Motor neuron (in vitro differentiated cells): ENCODE measurements at regions not wholly inside any gene's neighbourhood (a gene's known extent, or its start where the extent isn't known, plus 50 kb on each side); places are given as distances from the start of the nearest gene placed in this dataset.
A peak's percentile ranks its signal among the peaks of the same experiment; 100 is the strongest.

Experiments used
- ATAC-seq, 8 experiments: fragments of 200-7000 bp; cut with Tn5 transposase; replicated peaks in 6 of 8; 2 replicates each; pipeline ENCODE4 v1.8.0; 2021; ENCODE audit warnings: mild to moderate bottlenecking in 8 of 8, moderate library complexity in 8 of 8
- H3K27ac ChIP-seq, 2 donors: fragments of 250-450 bp; sonication (Bioruptor Pico); 2 replicates each; pipeline ENCODE4 v1.9.0; 2021; ENCODE audit warnings: antibody characterized with exemption in 2 of 2, mild to moderate bottlenecking in 2 of 2, moderate library complexity in 1 of 2
- H3K4me1 ChIP-seq, 2 donors: fragments of 250-450 bp; sonication (Bioruptor Pico); replicated peaks in 1 of 2; 2 replicates each; pipeline ENCODE4 v1.6.1; 2021; ENCODE audit warnings: antibody characterized with exemption in 2 of 2, mild to moderate bottlenecking in 2 of 2, moderate library complexity in 1 of 2
- H3K4me3 ChIP-seq, 5 donors: fragments of 250-450 bp; sonication (Bioruptor Pico); 2 replicates each; pipeline ENCODE4 v1.9.0; 2021; ENCODE audit warnings: antibody characterized with exemption in 5 of 5, mild to moderate bottlenecking in 5 of 5, moderate library complexity in 4 of 5
- WGBS, 10 experiments: fragments of 450-650 bp; shearing (Covaris generic); methylation state at CpG; one replicate each; pipeline ENCODE4 v1.0.0; 2022; 5-methylcytosine and 5-hydroxymethylcytosine counted together
- in situ Hi-C, 9 experiments: fragments of 400-800 bp; cut with MboI; loops; one replicate each; pipeline ENCODE4 v1.15.0; 2021; ENCODE audit warnings: low sequenced_read_pairs in 9 of 9, low pct_unique_long_range_greater_than_20kb in 2 of 9; ENCODE audit not compliant: unreplicated experiment in 9 of 9

DNA sequence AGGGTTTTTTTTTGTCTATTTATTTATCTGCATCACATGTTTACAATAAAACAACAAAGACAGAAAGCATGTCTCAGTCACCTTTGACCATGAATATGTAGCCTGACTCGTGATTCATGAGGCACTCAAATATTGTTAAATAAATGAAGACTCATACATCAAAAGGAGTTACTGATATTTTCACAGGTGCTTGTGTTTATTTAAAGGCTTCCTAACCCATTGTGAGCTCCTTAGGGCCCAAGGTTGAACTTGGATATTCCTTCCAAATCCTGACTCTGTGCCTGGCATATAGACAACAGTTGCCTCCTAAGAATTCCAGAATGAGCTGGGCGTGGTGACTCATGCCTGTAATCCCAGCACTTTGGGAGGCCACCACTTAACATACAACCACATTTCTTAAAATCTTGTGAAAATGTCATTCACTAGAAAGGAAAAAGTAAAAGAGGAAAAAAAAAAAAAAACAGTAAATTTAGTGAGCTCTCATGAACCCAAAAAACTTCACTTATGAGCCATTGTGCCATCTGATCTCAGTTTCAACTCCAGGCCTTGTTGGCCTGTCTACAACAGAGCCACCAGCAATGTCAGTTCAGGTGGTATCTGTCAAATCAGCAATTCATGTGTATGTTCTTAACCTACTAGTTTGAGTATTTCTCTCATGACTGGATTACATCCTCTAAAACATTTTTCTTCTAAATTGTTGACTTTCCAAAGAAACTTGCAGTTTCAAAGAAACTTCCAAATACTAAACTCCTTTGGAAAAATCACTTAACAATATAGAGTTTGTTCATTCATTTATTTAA is 162.7 kb upstream of the MARCKS start:
- in situ Hi-C loops = no loop called here
- H3K4me3 ChIP-seq = no peak overlapping the region
- no peaks in the 10 kb centered on the region for H3K4me1 ChIP-seq
- WGBS, 10 experiments = 0 to 100% (median 82%) methylated on average over 1 to 2 of the region's 2 CpGs; no CpG with 5 or more reads in 4 of the 10 experiments
- no peak overlapping the region for H3K27ac ChIP-seq
- peak in 2 of 8 experiments; percentile 82 to 84 for ATAC-seq

- Histone ChIP-seq H3K27ac (no peak overlapping the region), H3K4me3 (no peak overlapping the region), H3K4me1 (no peaks in the 10 kb centered on the region)
- no peak for ATAC-seq
- WGBS, 10 experiments = 7 to 100% (median 93%) methylated on average over 1 to 3 of the region's 3 CpGs
- in situ Hi-C loops = no loop called here
Measured at GRCh38 chr6:113695516-113695915, 161.6 kb upstream of the MARCKS start.

DNA sequence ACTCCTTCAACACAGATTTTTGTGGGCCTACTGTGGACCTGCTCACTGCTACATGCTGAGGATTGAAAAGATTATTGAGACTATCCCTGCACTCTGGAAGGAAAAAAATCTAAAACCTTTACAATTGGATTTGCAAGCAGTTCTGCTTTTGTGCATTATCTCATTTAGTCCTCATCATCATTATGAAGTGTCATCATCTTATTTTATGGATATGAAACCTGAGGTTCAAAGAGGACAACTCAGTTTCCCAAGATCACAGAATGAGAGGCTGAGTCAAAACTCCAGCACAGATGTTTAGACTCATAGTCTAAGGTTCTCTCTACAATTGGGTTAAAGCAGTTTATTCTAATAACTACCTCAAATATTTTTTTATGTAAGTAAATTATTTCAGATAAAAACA is 160.2 kb upstream of the MARCKS start:
- H3K4me3 ChIP-seq = no peak overlapping the region
- no peak for ATAC-seq
- no peaks in the 10 kb centered on the region for H3K4me1 ChIP-seq
- in situ Hi-C loops = no loop called here
- H3K27ac ChIP-seq = no peak overlapping the region

- in situ Hi-C loops = no loop called here
- 22 to 100% (median 93%) methylated on average over 1 to 4 of the region's 4 CpGs for WGBS, 10 experiments
- peak in 2 of 8 experiments; percentile 36 for ATAC-seq
- Histone ChIP-seq H3K4me3 (no peak overlapping the region), H3K27ac (no peak overlapping the region), H3K4me1 (no peaks in the 10 kb centered on the region)
Measured at GRCh38 chr6:113697632-113698410, 159.3 kb upstream of the MARCKS start.

DNA sequence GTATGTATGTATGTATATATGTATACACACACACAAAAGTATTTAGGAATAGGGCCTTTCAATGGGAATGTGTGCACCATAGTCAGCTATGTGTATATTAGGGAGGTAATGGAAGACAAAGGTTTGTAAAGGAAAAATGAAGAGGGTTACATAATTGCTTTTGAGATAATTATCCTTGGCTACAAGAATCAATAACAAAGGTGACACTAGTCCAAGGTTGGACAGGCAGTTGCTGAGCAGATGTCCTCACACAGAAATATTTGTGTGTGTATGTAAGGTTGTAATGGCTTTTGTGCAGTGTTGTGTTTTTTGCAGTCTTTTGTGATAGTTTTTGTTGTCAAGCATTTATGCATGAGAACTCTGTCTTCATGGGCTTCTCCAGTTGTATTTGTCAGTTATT is 157.9 kb upstream of the MARCKS start:
- H3K27ac ChIP-seq = no peak overlapping the region
- no peaks in the 10 kb centered on the region for H3K4me1 ChIP-seq
- in situ Hi-C loops = no loop called here
- no peak for ATAC-seq
- no peak overlapping the region for H3K4me3 ChIP-seq

DNA sequence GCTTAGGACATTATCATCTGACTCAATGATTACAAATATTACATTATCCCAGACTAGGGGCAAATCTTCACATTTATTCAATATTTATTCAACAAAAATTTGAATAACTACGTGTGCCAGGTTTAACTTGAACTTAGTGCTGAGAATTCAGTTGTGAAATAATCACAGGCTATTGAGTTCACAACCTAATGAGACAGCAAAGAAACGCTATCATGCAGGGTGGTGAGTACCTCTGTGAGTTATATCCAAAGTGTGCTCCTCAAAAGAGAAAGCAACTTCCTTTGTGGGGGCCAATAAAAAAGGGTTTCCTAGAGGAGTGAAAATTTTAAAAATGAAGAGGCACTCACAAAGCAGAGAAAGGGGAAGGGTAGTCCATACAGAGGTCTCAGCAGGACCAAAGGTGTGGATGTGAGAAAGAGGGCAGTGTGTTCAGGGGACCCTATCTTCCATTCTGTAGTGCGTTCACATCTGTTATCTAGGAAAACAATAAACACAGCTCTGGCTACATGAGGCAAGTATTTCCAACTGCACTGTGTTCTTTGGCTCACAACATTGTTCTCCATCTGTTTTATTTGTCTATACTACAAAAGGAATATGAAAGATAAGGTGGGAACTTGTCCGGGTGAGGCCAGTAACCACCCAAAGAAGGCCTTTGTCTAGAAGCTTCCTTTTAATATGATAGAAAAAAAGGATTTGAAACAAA is 155.4 kb upstream of the MARCKS start:
- Histone ChIP-seq H3K27ac (no peak overlapping the region), H3K4me1 (no peaks in the 10 kb centered on the region), H3K4me3 (no peak overlapping the region)
- no peak for ATAC-seq
- in situ Hi-C loops = no loop called here
- WGBS, 10 experiments = 73 to 100% (median 84%) methylated on average over 1 to 4 of the region's 4 CpGs

DNA sequence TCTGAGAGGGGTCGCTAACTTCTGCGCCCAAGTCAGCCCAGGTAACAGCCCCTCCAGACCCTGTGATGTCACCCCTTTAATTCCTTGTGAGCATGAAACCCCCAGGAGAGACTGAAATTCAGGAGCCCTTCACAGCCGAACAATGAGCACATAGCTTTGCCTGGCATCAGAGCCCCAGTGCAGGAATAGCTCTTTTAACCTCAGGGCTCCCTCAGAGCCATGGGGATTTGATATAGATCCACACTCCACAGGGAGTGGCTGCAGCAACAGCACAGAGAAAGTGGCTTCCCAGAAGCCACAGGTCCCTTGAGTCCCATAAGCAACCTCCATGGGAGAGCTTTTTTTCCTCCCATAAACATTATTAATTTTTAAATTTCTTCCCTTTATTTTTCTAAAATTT is 150.0 kb upstream of the MARCKS start:
- peaks cover 2 to 4% of the 10 kb centered on the region in 2 donors for H3K4me1 ChIP-seq
- in situ Hi-C loops = no loop called here
- no peak overlapping the region for H3K4me3 ChIP-seq
- no peak for ATAC-seq
- no peak overlapping the region for H3K27ac ChIP-seq
- 90 to 100% (median 92%) methylated on average over 1 to 2 of the region's 3 CpGs; no CpG with 5 or more reads in 5 of the 10 experiments for WGBS, 10 experiments

DNA sequence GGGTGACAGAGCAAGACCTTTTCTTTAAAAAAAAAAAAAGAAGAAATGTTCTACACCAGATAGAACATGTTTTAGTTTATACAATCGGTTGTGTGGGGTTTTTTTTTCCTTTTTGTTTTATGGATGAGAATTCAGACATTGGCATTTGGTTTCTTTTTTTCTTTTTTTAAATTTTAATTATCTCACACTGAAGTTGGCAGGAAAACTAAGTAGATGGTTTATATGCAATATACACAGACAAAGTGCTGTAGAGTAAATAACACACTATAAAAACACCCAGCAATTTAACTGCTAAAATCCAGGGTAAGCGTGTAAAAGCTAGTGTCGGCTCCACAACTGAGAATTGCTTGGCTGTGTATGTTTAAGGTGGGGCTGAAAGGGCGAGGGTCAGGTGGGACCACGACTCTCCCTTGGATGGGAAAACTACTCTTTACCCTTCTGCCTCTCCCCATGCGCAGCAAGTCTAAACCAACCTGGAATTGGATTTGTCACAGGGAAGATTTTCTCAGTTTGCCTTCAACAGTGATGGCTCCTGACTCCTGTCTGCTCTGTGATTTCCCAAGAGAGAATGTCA is 147.1 kb upstream of the MARCKS start:
- Histone ChIP-seq H3K4me1 (peaks cover 2 to 4% of the 10 kb centered on the region in 2 donors), H3K27ac (peak overlapping the region in 1 of 2 donors; percentile 53), H3K4me3 (no peak overlapping the region)
- WGBS, 10 experiments = 49 to 94% (median 80%) methylated on average over 1 to 6 of the region's 6 CpGs
- in situ Hi-C loops = no loop called here
- peak in 1 of 8 experiments; percentile 18 for ATAC-seq

GRCh38 chr6:113713665-113714064 is 143.5 kb upstream of the MARCKS start:
- WGBS, 10 experiments = 93 to 100% (median 97%) methylated on average over 1 to 2 of the region's 2 CpGs; no CpG with 5 or more reads in 4 of the 10 experiments
- in situ Hi-C loops = no loop called here
- H3K4me3 ChIP-seq = no peak overlapping the region
- H3K4me1 ChIP-seq = peaks cover 2 to 4% of the 10 kb centered on the region in 2 donors
- ATAC-seq = no peak
- no peak overlapping the region for H3K27ac ChIP-seq

DNA sequence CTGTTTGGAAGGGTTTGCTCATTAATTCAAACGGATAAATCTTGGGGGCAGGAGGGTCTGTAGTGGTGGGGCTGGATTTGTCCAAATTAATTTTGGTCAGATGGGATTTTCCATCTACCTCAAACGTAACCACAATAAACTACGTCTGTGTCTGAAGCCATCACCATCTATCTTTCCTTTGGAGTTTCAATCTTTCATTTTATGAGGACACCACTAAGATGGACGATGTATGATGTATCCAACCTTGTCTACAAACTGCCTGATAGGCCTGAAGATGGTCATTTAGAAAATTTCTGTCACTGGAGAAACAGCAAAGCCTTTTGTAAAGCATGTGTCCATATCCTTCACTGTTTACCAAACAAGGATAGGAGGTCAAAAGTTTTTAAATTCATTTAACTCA is 138.6 kb upstream of the MARCKS start:
- WGBS, 10 experiments = 65 to 96% (median 87%) methylated on average over 1 to 4 of the region's 4 CpGs

GRCh38 chr6:113719064-113719463 is 138.1 kb upstream of the MARCKS start:
- no peaks in the 10 kb centered on the region for H3K4me1 ChIP-seq
- in situ Hi-C loops = no loop called here
- H3K27ac ChIP-seq = no peak overlapping the region
- WGBS, 10 experiments = 80 to 100% (median 80%) methylated on average over 1 of the region's 2 CpGs; no CpG with 5 or more reads in 7 of the 10 experiments
- ATAC-seq = peak in 2 of 8 experiments; percentile 70 to 83
- no peak overlapping the region for H3K4me3 ChIP-seq

More for the DNA sequence above, 138.6 kb upstream of the MARCKS start:
- in situ Hi-C loops = no loop called here
- ATAC-seq = no peak
- no peaks in the 10 kb centered on the region for H3K4me1 ChIP-seq
- H3K4me3 ChIP-seq = no peak overlapping the region
- no peak overlapping the region for H3K27ac ChIP-seq

- Histone ChIP-seq H3K4me1 (peaks cover 2% of the 10 kb centered on the region in 2 donors), H3K27ac (no peak overlapping the region), H3K4me3 (no peak overlapping the region)
- in situ Hi-C loops = no loop called here
- ATAC-seq = peak in 1 of 8 experiments; percentile 38
- 82 to 100% (median 94%) methylated on average over 1 to 4 of the region's 4 CpGs; no CpG with 5 or more reads in 3 of the 10 experiments for WGBS, 10 experiments
Measured at GRCh38 chr6:113719545-113719944, 137.6 kb upstream of the MARCKS start.

DNA sequence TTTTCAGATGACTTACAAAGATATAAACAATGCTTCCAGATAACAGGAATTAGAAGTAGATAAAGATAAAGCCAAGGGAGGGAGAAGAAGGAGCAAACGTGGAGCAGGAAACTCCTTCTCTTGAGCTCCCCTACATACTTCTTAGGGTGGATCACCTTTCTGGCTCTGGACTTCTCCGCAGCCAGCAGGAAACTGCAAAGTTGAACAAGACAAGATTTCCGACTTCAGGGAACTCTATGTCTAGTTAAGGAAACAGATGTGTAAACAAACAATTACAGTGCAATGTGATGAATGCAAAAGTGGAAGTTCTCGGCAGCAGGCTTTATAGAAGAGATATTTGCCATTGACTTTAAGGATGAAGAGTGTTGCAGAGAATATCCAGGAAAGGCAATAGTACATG is 134.0 kb upstream of the MARCKS start:
- Histone ChIP-seq H3K4me3 (no peak overlapping the region), H3K27ac (no peak overlapping the region), H3K4me1 (peaks cover 3 to 7% of the 10 kb centered on the region in 2 donors)
- WGBS, 10 experiments = 41 to 100% (median 86%) methylated on average over 2 to 4 of the region's 4 CpGs; no CpG with 5 or more reads in 1 of the 10 experiments
- in situ Hi-C loops = no loop called here
- ATAC-seq = no peak
